CD14-positive monocyte (primary cell): ENCODE measurements at regions not wholly inside any gene's neighbourhood (a gene's known extent, or its start where the extent isn't known, plus 50 kb on each side); places are given as distances from the start of the nearest gene placed in this dataset.

Experiments
- DNase-seq, 3 donors: peaks; one replicate each; pipeline ENCODE4 v3.0.0-alpha.2; 2011 to 2022
- H2AFZ ChIP-seq: 2 replicates; pipeline ENCODE4 v1.6.0; 2012; ENCODE audit warnings: mild to moderate bottlenecking, low read depth, low read length, inconsistent platforms; ENCODE audit not compliant: insufficient read depth, poor library complexity, severe bottlenecking
- H3K27ac ChIP-seq, 2 donors: 1 replicate in 1 of 2; 2 replicates in 1 of 2; pipeline ENCODE4 v1.5.1; 2012 to 2013; ENCODE audit warnings: low read length in 2 of 2, control low read depth in 1 of 2, inconsistent platforms in 1 of 2, low read depth in 1 of 2, mild to moderate bottlenecking in 1 of 2
- H3K27me3 ChIP-seq, 2 donors: one replicate each; pipeline versions ENCODE4 v1.6.0 to v1.6.1; 2011 to 2013; ENCODE audit warnings: low read length in 2 of 2; ENCODE audit not compliant: control insufficient read depth in 2 of 2, insufficient read depth in 2 of 2
- H3K36me3 ChIP-seq, 2 donors: replicated peaks in 1 of 2; 1 replicate in 1 of 2; 2 replicates in 1 of 2; pipeline versions ENCODE4 v1.5.1 to v1.6.1; 2012 to 2013; ENCODE audit warnings: low read length in 2 of 2, control low read depth in 1 of 2, inconsistent platforms in 1 of 2, mild to moderate bottlenecking in 1 of 2; ENCODE audit not compliant: insufficient read depth in 2 of 2, control insufficient read depth in 1 of 2
- H3K4me1 ChIP-seq, 2 donors: 1 replicate in 1 of 2; 2 replicates in 1 of 2; pipeline versions ENCODE4 v1.5.1 to v1.6.1; 2012 to 2013; ENCODE audit warnings: low read length in 2 of 2, control low read depth in 1 of 2, inconsistent platforms in 1 of 2, mild to moderate bottlenecking in 1 of 2, moderate library complexity in 1 of 2; ENCODE audit not compliant: insufficient read depth in 2 of 2, control insufficient read depth in 1 of 2
- H3K4me2 ChIP-seq: replicated peaks from 2 replicates; pipeline ENCODE3; 2012; ENCODE audit warnings: low read length, moderate library complexity, mild to moderate bottlenecking; ENCODE audit not compliant: poor library complexity, severe bottlenecking; ENCODE audit errors: extremely low read depth
- H3K4me3 ChIP-seq, 3 experiments: fragments of 200-600 bp in 1 of 3; sonication (generic) in 1 of 3; replicated peaks in 1 of 3; 1 replicate in 2 of 3; 2 replicates in 1 of 3; pipeline ENCODE4 v1.5.1; 2011 to 2013; ENCODE audit warnings: low read length in 3 of 3, mild to moderate bottlenecking in 3 of 3, control low read depth in 2 of 3, low read depth in 2 of 3, inconsistent platforms in 1 of 3, moderate library complexity in 1 of 3
- H3K79me2 ChIP-seq: 2 replicates; pipeline ENCODE4 v1.6.0; 2012; ENCODE audit warnings: mild to moderate bottlenecking, control low read depth, inconsistent platforms, low read length, moderate library complexity; ENCODE audit not compliant: insufficient read depth
- H3K9ac ChIP-seq: 2 replicates; pipeline ENCODE4 v1.6.0; 2017; ENCODE audit warnings: low read length, mild to moderate bottlenecking; ENCODE audit not compliant: insufficient read depth, poor library complexity, severe bottlenecking
- H3K9me3 ChIP-seq, 2 donors: replicated peaks in 1 of 2; 1 replicate in 1 of 2; 2 replicates in 1 of 2; pipeline versions ENCODE4 v1.5.1 to v1.6.1; 2012 to 2013; ENCODE audit warnings: low read length in 2 of 2, control low read depth in 1 of 2; ENCODE audit not compliant: control insufficient read depth in 1 of 2, insufficient read depth in 1 of 2
- H4K20me1 ChIP-seq: 2 replicates; pipeline ENCODE4 v1.6.0; 2012; ENCODE audit warnings: mild to moderate bottlenecking, low read length, control low read depth, moderate library complexity; ENCODE audit not compliant: insufficient read depth
- H3K27ac Mint-ChIP-seq, 7 donors: one replicate each; pipeline ENCODE4 v1.8.0; 2020; ENCODE audit warnings: mild to moderate bottlenecking in 7 of 7, mixed read lengths in 7 of 7, moderate library complexity in 6 of 7, inconsistent platforms in 2 of 7
- H3K27me3 Mint-ChIP-seq, 3 donors: one replicate each; pipeline ENCODE4 v1.8.0; 2021 to 2022; ENCODE audit warnings: low read depth in 3 of 3, mild to moderate bottlenecking in 3 of 3, mixed read lengths in 3 of 3, moderate library complexity in 3 of 3, inconsistent platforms in 1 of 3
- H3K36me3 Mint-ChIP-seq, 2 donors: one replicate each; pipeline ENCODE4 v1.8.0; 2020; ENCODE audit warnings: mixed read lengths in 2 of 2, inconsistent platforms in 1 of 2, mild to moderate bottlenecking in 1 of 2
- H3K4me1 Mint-ChIP-seq: one replicate; pipeline ENCODE4 v1.8.0; 2020; ENCODE audit warnings: mild to moderate bottlenecking, mixed read lengths
- H3K4me3 Mint-ChIP-seq, 2 donors: one replicate each; pipeline ENCODE4 v1.8.0; 2020; ENCODE audit warnings: mild to moderate bottlenecking in 2 of 2, mixed read lengths in 2 of 2, moderate library complexity in 1 of 2
- H3K9me3 Mint-ChIP-seq, 7 donors: one replicate each; pipeline ENCODE4 v1.8.0; 2020 to 2022; ENCODE audit warnings: mixed read lengths in 7 of 7, mild to moderate bottlenecking in 6 of 7, moderate library complexity in 6 of 7, inconsistent platforms in 2 of 7
- WGBS: methylation state at CpG from one replicate; pipeline ENCODE4 v1.1.5; 2013; ENCODE audit warnings: missing lambda C conversion rate; ENCODE audit not compliant: insufficient coverage; 5-methylcytosine and 5-hydroxymethylcytosine counted together
- intact Hi-C, 2 donors: fragments of 100-400 bp; cut with micrococcal nuclease; formaldehyde crosslinking; loops; one replicate each; pipeline versions ENCODE4 v1.15.0 to v1.15.1; 2023
- TF ChIP-seq, protein P1 (sequence below): fragments of 200-600 bp; IDR thresholded peaks from one replicate; pipeline ENCODE4 v1.8.0; 2022; ENCODE audit warnings: antibody characterized with exemption, mild to moderate bottlenecking

DNA sequence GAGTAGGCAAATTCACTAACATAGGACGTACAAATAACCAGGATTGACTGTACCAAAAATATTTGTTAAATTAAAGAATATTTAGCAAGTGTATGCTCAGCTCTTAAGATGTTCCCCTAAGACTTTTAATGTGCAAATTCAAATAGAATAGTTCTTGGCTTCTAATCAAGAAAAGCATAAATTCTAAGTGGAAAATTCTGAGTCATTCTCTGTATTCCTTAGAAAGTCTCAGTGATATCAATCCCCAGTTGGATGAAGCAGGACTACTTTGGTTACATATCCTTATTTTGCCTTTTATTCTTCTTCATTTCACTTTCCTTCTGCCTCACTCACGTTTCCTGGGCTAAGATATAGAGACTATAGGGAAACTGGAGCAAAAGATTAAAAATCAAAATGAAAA, 130.2 kb downstream of the IFI44 start:
- Mint-ChIP-seq H3K4me1 (no peaks in the 10 kb centered on the region), H3K4me3 (no peak overlapping the region), H3K36me3 (no peaks in the 10 kb centered on the region), H3K27ac (no peak overlapping the region), H3K9me3 (peaks cover 0 to 6% (median 2%) of the 10 kb centered on the region in 7 donors), H3K27me3 (peaks cover 0 to 1% (median 0%) of the 10 kb centered on the region in 3 donors)
- no peak for DNase-seq
- Histone ChIP-seq H3K4me3 (no peak overlapping the region), H3K27ac (no peak overlapping the region), H3K27me3 (no peaks in the 10 kb centered on the region), H3K4me1 (no peaks in the 10 kb centered on the region), H2AFZ (no peak overlapping the region), H4K20me1 (no peaks in the 10 kb centered on the region), H3K9ac (no peak overlapping the region), H3K4me2 (no peak overlapping the region), H3K79me2 (no peaks in the 10 kb centered on the region), H3K36me3 (no peaks in the 10 kb centered on the region), H3K9me3 (no peaks in the 10 kb centered on the region)
- intact Hi-C loops = no loop called here
- TF ChIP-seq, protein P1, sequence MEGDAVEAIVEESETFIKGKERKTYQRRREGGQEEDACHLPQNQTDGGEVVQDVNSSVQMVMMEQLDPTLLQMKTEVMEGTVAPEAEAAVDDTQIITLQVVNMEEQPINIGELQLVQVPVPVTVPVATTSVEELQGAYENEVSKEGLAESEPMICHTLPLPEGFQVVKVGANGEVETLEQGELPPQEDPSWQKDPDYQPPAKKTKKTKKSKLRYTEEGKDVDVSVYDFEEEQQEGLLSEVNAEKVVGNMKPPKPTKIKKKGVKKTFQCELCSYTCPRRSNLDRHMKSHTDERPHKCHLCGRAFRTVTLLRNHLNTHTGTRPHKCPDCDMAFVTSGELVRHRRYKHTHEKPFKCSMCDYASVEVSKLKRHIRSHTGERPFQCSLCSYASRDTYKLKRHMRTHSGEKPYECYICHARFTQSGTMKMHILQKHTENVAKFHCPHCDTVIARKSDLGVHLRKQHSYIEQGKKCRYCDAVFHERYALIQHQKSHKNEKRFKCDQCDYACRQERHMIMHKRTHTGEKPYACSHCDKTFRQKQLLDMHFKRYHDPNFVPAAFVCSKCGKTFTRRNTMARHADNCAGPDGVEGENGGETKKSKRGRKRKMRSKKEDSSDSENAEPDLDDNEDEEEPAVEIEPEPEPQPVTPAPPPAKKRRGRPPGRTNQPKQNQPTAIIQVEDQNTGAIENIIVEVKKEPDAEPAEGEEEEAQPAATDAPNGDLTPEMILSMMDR = no peak
- no CpG with 5 or more reads among the region's 2 CpGs for WGBS

DNA sequence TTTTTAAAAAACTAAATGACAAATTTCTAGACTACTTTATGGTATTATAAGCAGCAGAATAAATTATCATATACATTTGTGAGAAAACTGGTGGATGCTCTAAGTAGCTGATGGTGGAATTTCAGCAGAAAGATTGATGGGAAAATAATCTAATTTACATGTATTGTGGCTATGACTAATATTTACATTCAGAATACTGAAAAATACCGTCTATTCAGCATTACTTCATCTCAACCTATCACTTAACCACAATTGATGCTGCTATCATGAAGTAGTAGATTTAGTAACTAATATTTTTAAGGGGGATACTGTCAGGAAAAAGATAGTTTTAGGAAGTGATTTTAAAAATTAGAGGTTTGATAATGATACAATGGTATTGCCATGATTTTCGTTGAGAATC, 137.9 kb downstream of the IFI44 start:
- peaks cover 0 to 6% (median 0%) of the 10 kb centered on the region in 7 donors for H3K9me3 Mint-ChIP-seq
- no peaks in the 10 kb centered on the region for H3K4me1 Mint-ChIP-seq
- no peak overlapping the region for H3K4me3 ChIP-seq
- H2AFZ ChIP-seq = no peak overlapping the region
- peaks cover 0 to 2% (median 0%) of the 10 kb centered on the region in 3 donors for H3K27me3 Mint-ChIP-seq
- H3K9me3 ChIP-seq = no peaks in the 10 kb centered on the region
- TF ChIP-seq, protein P1 = no peak
- intact Hi-C loops = no loop called here
- no CpG with 5 or more reads among the region's 2 CpGs for WGBS
- H3K4me2 ChIP-seq = no peak overlapping the region
- no peak for DNase-seq
- H3K27ac ChIP-seq = no peak overlapping the region
- H3K36me3 Mint-ChIP-seq = no peaks in the 10 kb centered on the region
- H3K9ac ChIP-seq = no peak overlapping the region
- H3K79me2 ChIP-seq = no peaks in the 10 kb centered on the region
- no peaks in the 10 kb centered on the region for H3K4me1 ChIP-seq
- H3K27me3 ChIP-seq = no peaks in the 10 kb centered on the region
- H3K36me3 ChIP-seq = no peaks in the 10 kb centered on the region
- H3K4me3 Mint-ChIP-seq = no peak overlapping the region
- H3K27ac Mint-ChIP-seq = no peak overlapping the region
- no peaks in the 10 kb centered on the region for H4K20me1 ChIP-seq
